ENCODE measurements at regions not wholly inside any gene's neighbourhood (a gene's known extent, or its start where the extent isn't known, plus 50 kb on each side); places are given as distances from the start of the nearest gene placed in this dataset.

DNA sequence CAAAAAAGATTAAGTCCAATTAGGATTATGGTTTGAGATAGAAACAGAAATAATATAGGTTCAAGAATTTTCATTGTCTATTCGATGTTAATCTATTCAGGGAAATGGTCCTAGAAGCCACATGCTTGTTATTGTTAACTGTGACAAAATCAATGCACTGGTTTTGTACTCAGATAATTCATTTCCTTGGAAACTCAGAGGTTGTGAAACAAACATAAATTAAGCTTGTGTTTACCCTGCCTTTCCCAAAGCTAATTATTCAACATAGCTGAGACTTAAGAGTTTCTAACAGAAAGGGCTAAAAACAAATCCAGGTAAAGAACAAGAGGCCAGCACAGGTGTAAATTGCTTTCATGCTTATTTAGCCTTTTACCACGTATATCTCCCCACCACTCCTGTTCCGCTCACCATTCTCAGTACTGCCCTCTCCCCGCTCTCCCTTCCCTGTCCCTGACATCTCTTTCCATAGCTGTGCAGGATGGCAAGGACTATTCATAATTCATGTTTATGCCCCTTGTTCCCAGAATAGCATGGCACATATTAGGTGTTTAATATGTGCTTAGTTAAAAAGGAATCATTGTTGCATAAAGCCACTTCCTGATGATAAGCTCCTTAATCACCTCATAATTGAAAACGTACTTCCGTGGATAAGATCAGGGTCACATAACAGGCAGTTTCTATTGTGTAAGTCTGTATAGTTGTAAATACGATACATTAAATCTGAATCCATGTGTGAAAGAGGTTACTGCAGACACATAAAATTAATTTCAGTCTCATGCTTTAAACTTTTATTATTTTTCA is 131.8 kb upstream of the USP15 start:
- Histone ChIP-seq H3K4me3 (ENCODE audit: low read length) (no peak overlapping the region), H3K36me3 (ENCODE audit: insufficient read depth, low read length) (no peaks in the 10 kb centered on the region), H4K20me1 (ENCODE audit: insufficient read depth) (no peaks in the 10 kb centered on the region), H3K79me2 (replicated peaks; ENCODE audit: insufficient read depth, low read length) (no peaks in the 10 kb centered on the region), H3K27ac (ENCODE audit: low read length) (no peak overlapping the region), H2AFZ (ENCODE audit: low read depth, low read length) (no peak overlapping the region), H3K9me2 (ENCODE audit: insufficient read depth, low read length) (no peaks in the 10 kb centered on the region), H3K4me2 (ENCODE audit: low read length) (no peak overlapping the region), H3F3A (ENCODE audit: insufficient read depth, low read length, poor library complexity, severe bottlenecking) (no peaks in the 10 kb centered on the region), H3K27me3 (ENCODE audit: insufficient read depth, low read depth, low read length) (no peaks in the 10 kb centered on the region), H3K9me3 (ENCODE audit: low read length) (no peaks in the 10 kb centered on the region), H3K9ac (ENCODE audit: low read length) (no peak overlapping the region)
- TF ChIP-seq SMC3 (conservative IDR thresholded peaks at IDR 0.05; ENCODE audit: poor library complexity): no peak

DNA sequence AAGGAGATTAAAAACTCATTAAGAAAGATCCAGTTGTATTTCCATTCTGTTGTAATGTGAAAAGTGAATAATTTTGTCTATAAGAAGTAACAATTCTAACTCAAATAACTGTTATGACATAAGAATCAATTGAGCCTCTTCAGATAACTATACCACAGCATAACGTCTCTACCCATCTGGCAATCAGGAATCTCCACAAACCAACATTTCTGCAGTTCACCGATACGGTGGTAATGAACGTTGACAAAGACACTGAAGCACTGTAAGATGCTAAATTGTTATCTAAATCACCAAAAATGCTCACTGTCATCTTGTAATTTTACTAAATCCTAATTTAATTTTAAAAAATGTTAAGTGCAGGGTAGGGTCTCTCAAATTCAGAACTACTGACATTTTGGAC is 130.9 kb upstream of the USP15 start:
- H3K27ac ChIP-seq (ENCODE audit: low read length): no peak overlapping the region
- no peak overlapping the region for H3K4me2 ChIP-seq (ENCODE audit: low read length)
- no peaks in the 10 kb centered on the region for H4K20me1 ChIP-seq (ENCODE audit: insufficient read depth)
- H3K27me3 ChIP-seq (ENCODE audit: insufficient read depth, low read depth, low read length): no peaks in the 10 kb centered on the region
- H3K9me3 ChIP-seq (ENCODE audit: low read length): no peaks in the 10 kb centered on the region
- H2AFZ ChIP-seq (ENCODE audit: low read depth, low read length): no peak overlapping the region
- H3F3A ChIP-seq (ENCODE audit: insufficient read depth, low read length, poor library complexity, severe bottlenecking): no peaks in the 10 kb centered on the region
- H3K4me3 ChIP-seq (ENCODE audit: low read length): no peak overlapping the region
- no peak for TF ChIP-seq POLR2AphosphoS5 (IDR thresholded peaks at IDR 0.05)
- TF ChIP-seq TAF1 (IDR thresholded peaks at IDR 0.05; ENCODE audit: low read depth): no peak
- no peaks in the 10 kb centered on the region for H3K9me2 ChIP-seq (ENCODE audit: insufficient read depth, low read length)
- H3K79me2 ChIP-seq (replicated peaks; ENCODE audit: insufficient read depth, low read length): no peaks in the 10 kb centered on the region
- H3K36me3 ChIP-seq (ENCODE audit: insufficient read depth, low read length): no peaks in the 10 kb centered on the region
- H3K9ac ChIP-seq (ENCODE audit: low read length): no peak overlapping the region

DNA sequence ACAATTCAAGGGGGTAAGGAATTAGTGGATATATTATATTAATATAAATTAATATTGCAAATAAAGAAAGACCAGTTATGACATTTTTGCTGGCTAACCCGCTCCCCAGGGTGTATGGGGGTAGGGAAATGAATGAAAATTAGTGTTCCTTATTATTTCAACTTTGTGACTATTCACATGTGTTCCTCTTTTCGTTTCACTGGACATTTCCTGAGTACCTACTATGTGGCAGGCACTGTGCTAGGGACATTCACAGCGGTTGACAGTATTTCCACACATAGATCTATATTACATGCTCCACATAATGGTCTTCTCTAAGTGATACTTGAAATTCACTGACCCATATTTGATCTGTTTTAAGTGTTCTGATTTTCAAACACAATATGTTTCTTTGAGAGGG is 129.8 kb upstream of the USP15 start:
- no peak overlapping the region for H2AFZ ChIP-seq (ENCODE audit: low read depth, low read length)
- no peak overlapping the region for H3K27ac ChIP-seq (ENCODE audit: low read length)
- no peaks in the 10 kb centered on the region for H3K36me3 ChIP-seq (ENCODE audit: insufficient read depth, low read length)
- no peak overlapping the region for H3K4me3 ChIP-seq (ENCODE audit: low read length)
- H3K9ac ChIP-seq (ENCODE audit: low read length): no peak overlapping the region
- no peaks in the 10 kb centered on the region for H3F3A ChIP-seq (ENCODE audit: insufficient read depth, low read length, poor library complexity, severe bottlenecking)
- H3K9me2 ChIP-seq (ENCODE audit: insufficient read depth, low read length): no peaks in the 10 kb centered on the region
- H4K20me1 ChIP-seq (ENCODE audit: insufficient read depth): no peaks in the 10 kb centered on the region
- H3K79me2 ChIP-seq (replicated peaks; ENCODE audit: insufficient read depth, low read length): no peaks in the 10 kb centered on the region
- no peaks in the 10 kb centered on the region for H3K9me3 ChIP-seq (ENCODE audit: low read length)
- TF ChIP-seq RAD21 (conservative IDR thresholded peaks at IDR 0.05): no peak
- TF ChIP-seq EZH2 (IDR thresholded peaks at IDR 0.05; ENCODE audit: borderline replicate concordance, insufficient read depth, low read length, poor library complexity, severe bottlenecking): no peak
- TF ChIP-seq, protein P1, sequence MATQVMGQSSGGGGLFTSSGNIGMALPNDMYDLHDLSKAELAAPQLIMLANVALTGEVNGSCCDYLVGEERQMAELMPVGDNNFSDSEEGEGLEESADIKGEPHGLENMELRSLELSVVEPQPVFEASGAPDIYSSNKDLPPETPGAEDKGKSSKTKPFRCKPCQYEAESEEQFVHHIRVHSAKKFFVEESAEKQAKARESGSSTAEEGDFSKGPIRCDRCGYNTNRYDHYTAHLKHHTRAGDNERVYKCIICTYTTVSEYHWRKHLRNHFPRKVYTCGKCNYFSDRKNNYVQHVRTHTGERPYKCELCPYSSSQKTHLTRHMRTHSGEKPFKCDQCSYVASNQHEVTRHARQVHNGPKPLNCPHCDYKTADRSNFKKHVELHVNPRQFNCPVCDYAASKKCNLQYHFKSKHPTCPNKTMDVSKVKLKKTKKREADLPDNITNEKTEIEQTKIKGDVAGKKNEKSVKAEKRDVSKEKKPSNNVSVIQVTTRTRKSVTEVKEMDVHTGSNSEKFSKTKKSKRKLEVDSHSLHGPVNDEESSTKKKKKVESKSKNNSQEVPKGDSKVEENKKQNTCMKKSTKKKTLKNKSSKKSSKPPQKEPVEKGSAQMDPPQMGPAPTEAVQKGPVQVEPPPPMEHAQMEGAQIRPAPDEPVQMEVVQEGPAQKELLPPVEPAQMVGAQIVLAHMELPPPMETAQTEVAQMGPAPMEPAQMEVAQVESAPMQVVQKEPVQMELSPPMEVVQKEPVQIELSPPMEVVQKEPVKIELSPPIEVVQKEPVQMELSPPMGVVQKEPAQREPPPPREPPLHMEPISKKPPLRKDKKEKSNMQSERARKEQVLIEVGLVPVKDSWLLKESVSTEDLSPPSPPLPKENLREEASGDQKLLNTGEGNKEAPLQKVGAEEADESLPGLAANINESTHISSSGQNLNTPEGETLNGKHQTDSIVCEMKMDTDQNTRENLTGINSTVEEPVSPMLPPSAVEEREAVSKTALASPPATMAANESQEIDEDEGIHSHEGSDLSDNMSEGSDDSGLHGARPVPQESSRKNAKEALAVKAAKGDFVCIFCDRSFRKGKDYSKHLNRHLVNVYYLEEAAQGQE (IDR thresholded peaks at IDR 0.05; ENCODE audit: borderline replicate concordance): no peak
- TF ChIP-seq MXI1 (conservative IDR thresholded peaks at IDR 0.05; ENCODE audit: poor library complexity, severe bottlenecking): no peak
- TF ChIP-seq POLR2AphosphoS5 (IDR thresholded peaks at IDR 0.05): no peak
- no peak for TF ChIP-seq EP300 (conservative IDR thresholded peaks at IDR 0.05; ENCODE audit: poor library complexity, severe bottlenecking)
- no peak for TF ChIP-seq SMC3 (conservative IDR thresholded peaks at IDR 0.05; ENCODE audit: poor library complexity)
- no peak overlapping the region for H3K4me2 ChIP-seq (ENCODE audit: low read length)
- H3K27me3 ChIP-seq (ENCODE audit: insufficient read depth, low read depth, low read length): no peaks in the 10 kb centered on the region

Measured in neural cell (in vitro differentiated cells).